Endodermal cell (in vitro differentiated cells): ENCODE measurements at regions not wholly inside any gene's neighbourhood (a gene's known extent, or its start where the extent isn't known, plus 50 kb on each side); places are given as distances from the start of the nearest gene placed in this dataset.

Experiments used
- DNase-seq: peaks from one replicate; pipeline ENCODE4 v3.0.0-alpha.2; 2017
- H3K27ac ChIP-seq: 2 replicates; pipeline ENCODE4 v1.5.1; 2013; ENCODE audit warnings: mild to moderate bottlenecking, low read depth, low read length, moderate library complexity
- H3K27me3 ChIP-seq: 2 replicates; pipeline ENCODE4 v1.6.1; 2013; ENCODE audit warnings: mild to moderate bottlenecking, low read length, moderate library complexity; ENCODE audit not compliant: insufficient read depth, control insufficient read depth, poor library complexity, severe bottlenecking
- H3K36me3 ChIP-seq: 2 replicates; pipeline ENCODE4 v1.7.0; 2013; ENCODE audit warnings: mild to moderate bottlenecking, low read length, moderate library complexity; ENCODE audit not compliant: control insufficient read depth, insufficient read depth
- H3K4me1 ChIP-seq: one replicate; pipeline ENCODE4 v1.7.0; 2013; ENCODE audit warnings: low read length; ENCODE audit not compliant: control insufficient read depth, insufficient read depth
- H3K4me3 ChIP-seq: 2 replicates; pipeline ENCODE4 v1.5.1; 2013; ENCODE audit warnings: mild to moderate bottlenecking, low read length, moderate library complexity
- H3K9ac ChIP-seq: 2 replicates; pipeline ENCODE4 v1.6.1; 2013; ENCODE audit warnings: mild to moderate bottlenecking, low read length, moderate library complexity; ENCODE audit not compliant: poor library complexity, severe bottlenecking; ENCODE audit errors: extremely low read depth
- H3K9me3 ChIP-seq: 2 replicates; pipeline ENCODE4 v1.6.1; 2013; ENCODE audit warnings: mild to moderate bottlenecking, low read length, moderate library complexity; ENCODE audit not compliant: control insufficient read depth
- H3K27ac Mint-ChIP-seq: 2 replicates; pipeline ENCODE4 v1.8.0; 2020; ENCODE audit warnings: mixed read lengths
- H3K27me3 Mint-ChIP-seq: 2 replicates; pipeline ENCODE4 v1.8.0; 2021; ENCODE audit warnings: mild to moderate bottlenecking, mixed read lengths; ENCODE audit not compliant: insufficient read depth
- H3K36me3 Mint-ChIP-seq: 2 replicates; pipeline ENCODE4 v1.8.0; 2020; ENCODE audit warnings: low read depth, mixed read lengths
- H3K4me1 Mint-ChIP-seq: 2 replicates; pipeline ENCODE4 v1.8.0; 2020; ENCODE audit warnings: mixed read lengths
- H3K4me3 Mint-ChIP-seq: 2 replicates; pipeline ENCODE4 v1.8.0; 2020; ENCODE audit warnings: mild to moderate bottlenecking, moderate library complexity, mixed read lengths
- H3K9me3 Mint-ChIP-seq: 2 replicates; pipeline ENCODE4 v1.8.0; 2020; ENCODE audit warnings: mild to moderate bottlenecking, mixed read lengths
- CTCF ChIP-seq: fragments of 200-600 bp; sonication (generic); conservative IDR thresholded peaks from 2 replicates; pipeline ENCODE4 v1.5.0; 2021; ENCODE audit warnings: antibody characterized with exemption, mild to moderate bottlenecking
- WGBS, 2 experiments: methylation state at CpG; one replicate each; pipeline versions ENCODE4 v1.1.5 to v1.1.7; 2013; ENCODE audit warnings: missing lambda C conversion rate in 2 of 2, mixed read lengths in 1 of 2; ENCODE audit not compliant: insufficient coverage in 1 of 2, insufficient read length in 1 of 2; 5-methylcytosine and 5-hydroxymethylcytosine counted together

GRCh38 chr20:18957328-18957727, 143.7 kb downstream of the SCP2D1 start:
- Histone ChIP-seq H3K4me1 (no peaks in the 10 kb centered on the region), H3K36me3 (no peaks in the 10 kb centered on the region), H3K27me3 (no peaks in the 10 kb centered on the region), H3K4me3 (no peak overlapping the region), H3K27ac (no peak overlapping the region), H3K9ac (no peak overlapping the region), H3K9me3 (no peaks in the 10 kb centered on the region)
- Mint-ChIP-seq H3K27me3 (no peaks in the 10 kb centered on the region), H3K9me3 (no peaks in the 10 kb centered on the region), H3K36me3 (no peaks in the 10 kb centered on the region), H3K4me3 (no peak overlapping the region), H3K27ac (no peak overlapping the region), H3K4me1 (peaks cover 3% of the 10 kb centered on the region)
- TF ChIP-seq CTCF = no peak
- WGBS, 2 experiments = 84 to 100% methylated on average over 1 of the region's 2 CpGs
- DNase-seq = no peak

- no peaks in the 10 kb centered on the region for H3K4me1 Mint-ChIP-seq
- H3K4me1 ChIP-seq = no peaks in the 10 kb centered on the region
- H3K9ac ChIP-seq = no peak overlapping the region
- H3K27me3 Mint-ChIP-seq = no peaks in the 10 kb centered on the region
- no peaks in the 10 kb centered on the region for H3K9me3 ChIP-seq
- no peaks in the 10 kb centered on the region for H3K27me3 ChIP-seq
- no peak for DNase-seq
- WGBS, 2 experiments = 91 to 98% methylated on average over 4 to 5 of the region's 5 CpGs
- H3K4me3 ChIP-seq = no peak overlapping the region
- no peak for TF ChIP-seq CTCF
- no peak overlapping the region for H3K27ac ChIP-seq
- no peak overlapping the region for H3K27ac Mint-ChIP-seq
- H3K36me3 Mint-ChIP-seq = no peaks in the 10 kb centered on the region
- H3K4me3 Mint-ChIP-seq = no peak overlapping the region
- no peaks in the 10 kb centered on the region for H3K36me3 ChIP-seq
- H3K9me3 Mint-ChIP-seq = no peaks in the 10 kb centered on the region
These were observed 157.5 kb downstream of the SCP2D1 start for GRCh38 chr20:18971121-18971520.

GRCh38 chr20:18971574-18971973, 158.0 kb downstream of the SCP2D1 start:
- Histone ChIP-seq H3K9me3 (no peaks in the 10 kb centered on the region), H3K4me3 (no peak overlapping the region), H3K9ac (no peak overlapping the region), H3K36me3 (no peaks in the 10 kb centered on the region), H3K27ac (no peak overlapping the region), H3K27me3 (no peaks in the 10 kb centered on the region), H3K4me1 (no peaks in the 10 kb centered on the region)
- TF ChIP-seq CTCF = no peak
- no peak overlapping the region for H3K4me3 Mint-ChIP-seq
- H3K27me3 Mint-ChIP-seq = no peaks in the 10 kb centered on the region
- DNase-seq = no peak
- WGBS, 2 experiments = 79 to 100% methylated on average over 2 of the region's 2 CpGs
- no peak overlapping the region for H3K27ac Mint-ChIP-seq
- no peaks in the 10 kb centered on the region for H3K9me3 Mint-ChIP-seq
- no peaks in the 10 kb centered on the region for H3K36me3 Mint-ChIP-seq
- H3K4me1 Mint-ChIP-seq = no peaks in the 10 kb centered on the region
